HG02870 (cell line): ENCODE measurements at regions not wholly inside any gene's neighbourhood (a gene's known extent, or its start where the extent isn't known, plus 50 kb on each side); places are given as distances from the start of the nearest gene placed in this dataset.
"Not testable (repeated sequence)": the region's sequence is repeated elsewhere in the genome, so short reads cannot be mapped to it uniquely, and the experiment has no call there.

Experiments used
- ATAC-seq: cut with Tn5 transposase; IDR thresholded peaks from one replicate; pipeline ENCODE4 v1.9.1; 2021; ENCODE audit warnings: mild to moderate bottlenecking, moderate library complexity; ENCODE audit not compliant: unreplicated experiment

GRCh38 chr2:89756616-89757015 lies 1065.1 kb downstream of the RPIA start:
- not testable (repeated sequence) for ATAC-seq

DNA sequence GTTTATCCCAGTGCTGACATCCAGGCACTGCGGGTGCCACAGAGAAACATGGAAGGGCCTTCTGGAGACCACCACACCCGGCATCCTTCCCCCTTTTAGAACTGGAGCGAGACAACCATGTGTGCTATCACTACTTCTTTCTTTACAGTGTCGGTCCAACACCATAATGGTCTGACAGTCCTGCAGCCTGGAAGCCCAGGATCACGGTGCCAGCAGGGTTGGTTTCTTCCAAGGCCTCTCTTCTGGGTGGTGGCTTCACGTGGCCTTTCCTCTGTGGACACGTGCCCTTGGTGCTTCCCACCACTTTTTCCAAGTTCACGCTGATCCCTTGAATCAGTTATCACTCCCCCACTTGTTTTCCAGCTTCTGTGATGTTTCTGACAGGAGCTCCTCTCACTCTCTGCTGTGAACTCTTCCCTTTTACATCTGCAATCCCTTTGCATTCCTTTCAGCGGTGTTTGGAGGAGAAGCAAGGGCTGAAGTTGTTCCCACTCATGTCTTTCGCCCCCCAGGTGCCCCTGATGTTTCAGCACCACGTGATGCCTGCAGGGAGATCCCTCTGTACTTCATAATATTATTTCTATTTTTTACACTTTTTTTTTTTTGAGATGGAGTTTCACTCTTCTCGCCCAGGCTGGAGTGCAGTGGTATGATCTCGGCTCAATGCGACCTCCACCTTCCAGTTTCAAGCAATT lies 1067.0 kb downstream of the RPIA start:
- not testable (repeated sequence) for ATAC-seq

DNA sequence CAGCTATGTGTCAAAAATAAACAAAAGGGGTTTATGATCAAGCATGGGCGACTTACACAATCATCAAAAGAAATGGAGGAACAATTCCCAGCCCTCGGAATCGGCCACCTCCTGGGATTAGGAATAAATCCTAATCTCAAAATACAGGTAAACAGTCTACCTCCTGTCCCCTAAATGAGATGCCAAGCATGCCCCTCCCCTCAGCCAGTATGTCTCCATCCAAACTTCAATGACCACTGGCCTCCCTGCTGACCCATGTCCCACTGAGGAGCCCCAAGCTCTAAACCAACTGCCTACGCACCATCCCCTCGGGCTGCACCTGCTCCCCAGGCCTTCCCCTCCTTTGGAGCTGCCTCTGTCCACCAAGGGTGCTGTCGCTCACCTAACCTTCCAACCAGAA lies 1069.3 kb downstream of the RPIA start:
- ATAC-seq, result not testable (repeated sequence)

DNA sequence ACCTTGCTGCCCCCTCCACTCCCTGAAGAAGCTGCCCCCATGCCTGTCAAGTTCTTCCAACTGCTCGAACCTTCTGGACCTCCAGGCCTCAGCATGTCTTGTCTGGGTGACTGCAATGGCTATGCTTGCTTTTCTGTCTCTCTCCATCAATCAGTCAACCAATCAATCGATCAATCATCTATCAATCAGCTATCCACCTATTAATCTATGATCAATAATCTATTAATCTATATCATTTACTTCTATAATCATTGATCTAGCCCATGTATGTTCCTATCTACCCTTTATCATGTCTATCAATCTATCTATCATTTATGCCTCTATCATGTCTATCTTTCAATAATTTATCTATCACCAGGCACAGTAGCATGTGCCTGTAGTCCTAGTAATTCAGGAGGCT lies 1069.7 kb downstream of the RPIA start:
- not testable (repeated sequence) for ATAC-seq

DNA sequence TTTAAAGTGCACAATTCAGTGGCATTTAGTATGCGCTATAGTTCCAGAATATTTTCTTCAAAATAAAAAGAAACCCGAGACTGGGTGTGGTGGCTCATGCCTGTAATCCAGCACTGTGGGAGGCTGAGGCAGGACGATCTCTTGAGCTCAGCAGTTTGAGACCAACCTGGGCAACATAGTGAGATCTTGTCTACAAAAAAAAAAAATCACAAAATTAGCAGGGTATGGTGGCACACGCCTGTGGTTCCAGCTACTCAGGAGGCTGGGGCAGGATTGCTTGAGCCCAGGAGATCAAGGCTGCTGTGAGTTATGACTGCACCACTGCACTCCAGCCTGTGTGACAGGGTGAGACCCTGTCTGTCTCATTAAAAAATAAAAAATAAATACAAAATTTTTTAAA lies 1070.4 kb downstream of the RPIA start:
- ATAC-seq, result not testable (repeated sequence)

- not testable (repeated sequence) for ATAC-seq
Measured at GRCh38 chr2:89762461-89763253, 1071.2 kb downstream of the RPIA start.

DNA sequence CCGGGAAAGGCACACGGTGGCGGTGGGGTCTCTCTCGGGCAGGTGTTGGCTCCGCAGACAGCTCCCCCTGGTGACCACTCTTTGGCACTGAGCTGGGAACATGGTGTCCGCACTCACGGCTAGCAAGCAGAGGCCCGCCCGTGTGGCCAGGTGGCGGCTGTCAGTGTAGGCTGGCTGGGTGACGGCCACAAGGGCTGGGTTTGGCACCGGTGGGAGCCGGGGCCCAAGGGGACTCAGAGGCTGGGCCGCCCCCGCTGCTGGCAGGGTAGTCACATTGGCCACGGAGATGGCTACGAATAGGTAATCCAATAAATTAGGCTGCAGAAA lies 1071.7 kb downstream of the RPIA start:
- no peak for ATAC-seq

- no peak for ATAC-seq
Measured at GRCh38 chr2:89763581-89764485, 1072.4 kb downstream of the RPIA start.

DNA sequence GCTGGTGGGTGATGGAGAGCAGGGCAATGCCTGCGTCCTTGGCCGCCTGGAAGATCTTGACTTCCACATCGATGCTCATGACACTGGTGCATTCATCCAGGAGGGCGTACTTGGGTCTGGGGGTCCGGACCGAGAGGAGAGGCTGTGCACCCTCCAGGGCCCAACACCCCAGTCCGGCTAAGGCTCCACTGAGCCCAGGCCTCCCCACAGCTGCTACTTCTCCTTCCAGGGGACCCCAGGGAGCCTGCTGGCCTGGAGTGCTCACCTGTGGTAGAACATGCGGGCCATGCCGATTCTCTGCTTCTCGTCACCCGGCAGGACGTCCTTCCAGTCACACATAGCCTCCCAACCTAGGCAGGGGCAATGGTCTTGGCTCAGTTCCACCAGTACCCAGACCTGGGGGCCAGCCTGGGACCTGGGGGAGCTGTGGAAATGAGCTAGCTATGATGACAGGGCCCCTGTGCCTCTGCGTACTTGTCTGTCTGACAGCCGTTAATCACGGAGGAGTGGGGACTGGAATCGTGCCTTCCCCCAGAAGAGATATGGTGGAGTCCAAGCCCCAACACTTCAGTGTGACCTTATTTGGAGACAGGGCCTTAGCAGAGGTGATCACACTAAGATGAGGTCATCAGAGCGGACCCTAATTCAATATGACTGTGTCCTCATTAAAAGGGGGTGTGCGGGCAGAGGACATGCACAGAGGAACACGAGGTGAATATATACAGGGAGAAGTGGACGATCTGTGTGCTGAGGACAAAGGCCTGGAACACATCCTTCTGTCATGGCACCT lies 1073.3 kb downstream of the RPIA start:
- not testable (repeated sequence) for ATAC-seq

- ATAC-seq, result not testable (repeated sequence)
Measured at GRCh38 chr2:89765361-89765718, 1073.9 kb downstream of the RPIA start.

DNA sequence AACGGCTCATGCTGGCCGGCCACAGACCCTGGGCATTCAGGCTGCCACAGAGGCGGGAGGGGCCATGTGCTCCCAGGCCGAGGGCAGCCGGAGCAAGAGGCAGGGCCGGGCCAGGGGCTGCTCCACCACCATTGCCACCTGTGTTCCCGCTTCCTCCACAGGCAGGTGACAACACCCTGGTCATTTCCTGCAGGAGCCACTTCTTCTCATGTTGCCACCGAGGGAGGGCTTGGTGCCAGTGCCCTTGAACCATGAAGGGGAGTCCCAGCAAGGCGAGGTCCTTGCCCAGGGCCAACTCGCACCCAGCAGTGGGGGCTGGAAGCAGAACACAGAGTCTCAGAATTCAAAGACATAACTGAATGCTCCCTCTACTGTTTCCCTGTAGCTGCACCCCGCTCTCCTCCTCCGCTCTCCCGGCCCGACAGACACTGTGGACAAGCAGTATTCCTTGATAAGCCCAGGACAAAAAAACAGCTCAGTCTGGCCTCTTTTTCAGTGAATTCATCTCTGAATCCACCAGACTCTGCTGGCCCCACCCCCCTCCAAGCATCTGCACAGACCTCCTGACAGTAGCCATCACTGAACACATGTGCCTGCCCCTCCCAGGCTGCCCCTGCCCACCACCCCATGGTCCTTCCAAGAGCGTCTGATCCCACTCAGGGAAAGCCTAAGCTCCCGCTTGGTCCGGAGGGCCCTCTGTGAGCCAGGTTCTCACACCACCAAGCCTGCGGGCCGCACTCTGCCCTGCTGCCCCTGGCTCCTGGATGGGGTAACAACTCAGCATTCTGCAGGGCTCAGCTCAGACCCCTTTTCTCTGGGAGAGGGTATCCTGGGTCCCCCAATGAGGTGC lies 1074.9 kb downstream of the RPIA start:
- ATAC-seq, result not testable (repeated sequence)

DNA sequence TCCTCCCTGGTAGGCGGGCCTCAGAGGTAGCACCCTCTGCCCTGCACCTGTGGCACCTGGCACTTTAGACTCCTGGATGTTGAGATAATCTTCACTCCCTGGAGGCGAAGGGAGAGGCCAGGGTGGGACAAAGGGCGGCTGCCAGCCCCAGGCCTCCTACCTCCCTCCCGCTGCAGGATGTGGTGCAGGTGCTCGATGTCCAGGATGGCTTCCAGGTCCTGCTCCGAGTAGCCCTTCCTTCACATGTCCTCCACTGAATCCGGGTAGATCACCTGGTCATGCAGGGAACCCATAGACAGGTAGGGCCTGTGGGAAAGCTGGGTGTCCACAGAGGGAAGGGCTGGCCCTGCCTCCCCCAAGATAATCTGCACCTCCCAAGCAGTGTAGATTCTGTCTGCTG lies 1075.6 kb downstream of the RPIA start:
- ATAC-seq, result not testable (repeated sequence)

DNA sequence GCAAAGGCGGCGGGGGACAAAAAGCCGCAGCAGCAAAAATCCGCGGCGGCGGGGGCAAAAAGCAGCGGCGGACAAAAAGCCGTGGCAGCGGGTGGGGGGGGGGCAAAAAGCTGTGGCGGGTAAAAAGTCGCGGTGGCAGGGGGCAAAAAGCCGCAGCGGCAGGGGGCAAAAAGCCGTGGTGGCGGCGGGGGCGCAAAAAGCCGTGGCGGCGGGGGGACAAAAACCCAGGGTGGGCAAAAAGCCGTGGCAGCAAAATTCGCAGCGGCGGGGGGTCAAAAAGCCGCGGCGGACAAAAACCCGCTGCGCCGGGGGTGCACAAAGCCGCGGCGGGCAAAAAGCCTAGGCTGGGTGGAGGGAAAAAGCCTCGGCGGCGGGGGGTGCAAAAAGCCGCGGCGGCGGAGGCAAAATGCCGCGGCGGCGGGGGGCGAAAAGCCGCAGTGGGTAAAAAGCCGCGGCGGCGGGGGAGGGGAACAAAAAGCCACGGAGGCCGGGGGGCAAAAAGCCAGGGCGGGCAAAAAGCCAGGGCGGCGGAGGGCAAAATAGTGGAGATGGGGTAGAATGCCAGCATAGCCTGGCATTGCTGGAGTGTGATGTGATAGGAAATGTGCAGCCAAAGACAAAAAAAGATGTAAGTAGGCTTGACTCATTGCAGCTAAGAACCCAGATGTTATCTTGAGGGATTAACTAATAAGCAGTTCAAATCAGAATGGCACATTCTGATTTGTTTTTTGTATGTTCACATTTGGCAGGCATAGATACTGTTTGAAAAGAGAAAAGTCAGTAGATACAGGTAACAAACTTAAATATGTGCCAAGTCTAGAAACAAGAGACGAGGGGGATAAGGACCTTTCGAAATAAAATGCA lies 1076.3 kb downstream of the RPIA start:
- ATAC-seq, result no peak

- no peak for ATAC-seq
Measured at GRCh38 chr2:89775885-89776284, 1084.4 kb downstream of the RPIA start.

DNA sequence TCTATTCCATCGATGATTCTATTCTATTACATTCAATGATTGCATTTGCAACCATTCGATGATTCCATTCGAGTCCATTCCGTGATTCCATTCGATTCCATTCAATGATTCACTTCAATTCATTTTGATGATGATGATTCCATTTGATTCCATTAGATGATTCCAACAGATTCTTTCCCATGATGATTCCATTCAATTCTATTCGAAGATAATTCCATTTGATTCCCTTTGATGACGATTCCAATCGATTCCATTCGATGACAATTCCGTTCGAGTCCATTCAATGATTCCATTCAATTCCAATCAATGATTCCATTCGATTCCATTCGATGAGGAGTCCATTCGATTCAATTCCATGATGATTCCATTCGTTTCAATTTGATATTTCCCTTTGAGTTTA lies 1088.8 kb downstream of the RPIA start:
- ATAC-seq, result no peak

DNA sequence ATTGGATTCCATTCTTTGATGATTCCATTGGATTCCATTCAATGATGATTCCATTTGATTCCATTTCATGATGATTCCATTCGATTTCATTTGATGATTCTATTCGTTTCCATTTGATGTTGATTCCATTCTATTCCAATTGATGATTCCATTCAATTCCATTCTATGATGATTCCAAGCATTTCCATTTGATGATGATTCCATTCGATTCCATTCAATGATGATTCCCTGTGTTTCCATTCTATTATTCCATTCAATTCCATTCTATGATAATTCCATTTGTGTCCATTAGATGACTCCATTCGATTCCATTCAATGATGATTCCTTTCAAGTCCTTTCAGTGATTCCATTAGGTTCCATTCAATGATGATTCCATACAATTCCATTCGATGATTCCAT lies 1090.5 kb downstream of the RPIA start:
- ATAC-seq, result no peak

DNA sequence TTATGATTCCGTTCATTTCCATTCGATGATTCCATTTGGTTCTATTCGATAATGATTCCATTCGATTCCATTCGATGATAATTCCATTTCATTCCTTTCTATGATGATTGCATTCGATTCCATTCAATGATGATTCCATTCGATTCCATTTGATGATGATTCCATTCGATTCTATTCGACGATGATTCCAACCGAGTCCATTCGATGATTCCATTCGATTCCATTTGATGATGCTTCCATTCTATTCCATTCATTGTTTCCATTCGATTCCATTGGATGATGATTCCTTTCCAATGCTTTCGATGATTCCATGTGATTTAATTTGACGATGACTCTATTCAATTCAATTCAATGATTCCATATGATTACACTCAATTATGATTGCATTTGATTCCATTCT lies 1093.5 kb downstream of the RPIA start:
- ATAC-seq, result no peak

- not testable (repeated sequence) for ATAC-seq
Measured at GRCh38 chr2:89785528-89785927, 1094.1 kb downstream of the RPIA start.

DNA sequence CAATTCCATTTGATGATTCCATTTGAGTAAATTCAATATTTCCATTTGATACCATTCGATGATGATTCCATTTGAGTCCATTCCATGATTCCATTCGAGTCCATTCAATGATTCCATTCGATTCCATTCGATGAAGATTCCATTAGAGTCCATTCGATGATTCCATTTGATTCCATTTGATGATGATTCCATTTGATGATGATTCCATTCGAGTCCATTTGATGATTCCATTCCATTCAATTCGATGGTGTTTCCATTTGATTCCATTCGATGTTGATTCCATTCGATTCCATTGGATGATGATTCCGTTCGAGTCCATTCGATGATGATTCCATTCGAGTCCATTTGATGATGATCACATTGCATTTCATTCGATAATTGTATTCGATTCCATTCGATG lies 1095.2 kb downstream of the RPIA start:
- ATAC-seq, result not testable (repeated sequence)
